Common myeloid progenitor, CD34-positive (primary cell): ENCODE measurements at regions not wholly inside any gene's neighbourhood (a gene's known extent, or its start where the extent isn't known, plus 50 kb on each side); places are given as distances from the start of the nearest gene placed in this dataset.

Source experiments
- CTCF ChIA-PET: fragments of 350-600 bp; sonication (Branson Sonifier 250); formaldehyde crosslinking; loops from one replicate; lab custom pipeline; 2021; ENCODE audit warnings: antibody characterized with exemption; lab: Charles Lee
- POLR2A ChIA-PET: fragments of 350-600 bp; sonication (Branson Sonifier 250); formaldehyde crosslinking; loops from one replicate; lab custom pipeline; 2021; ENCODE audit warnings: antibody characterized with exemption; lab: Charles Lee
- DNase-seq, 3 donors: peaks; one replicate each; pipeline versions ENCODE4 v3.0.0 to v3.0.0-alpha.2; 2013
- H3K27ac ChIP-seq, 2 experiments: 1 replicate in 1 of 2; 2 replicates in 1 of 2; pipeline ENCODE4 v1.7.0; 2013; ENCODE audit warnings: inconsistent platforms in 2 of 2, low read length in 2 of 2, mild to moderate bottlenecking in 2 of 2, low read depth in 1 of 2, moderate library complexity in 1 of 2; ENCODE audit not compliant: severe bottlenecking in 2 of 2, insufficient read depth in 1 of 2, poor library complexity in 1 of 2
- H3K27me3 ChIP-seq, 5 experiments: replicated peaks in 2 of 5; 1 replicate in 3 of 5; 2 replicates in 2 of 5; pipeline versions ENCODE4 v1.6.1 to v1.7.0; 2013; ENCODE audit warnings: low read length in 4 of 5, mild to moderate bottlenecking in 2 of 5, moderate library complexity in 2 of 5, inconsistent platforms in 1 of 5; ENCODE audit not compliant: insufficient read depth in 5 of 5, control insufficient read depth in 4 of 5
- H3K36me3 ChIP-seq, 4 experiments: 1 replicate in 2 of 4; 2 replicates in 2 of 4; pipeline versions ENCODE4 v1.6.1 to v1.7.0; 2013; ENCODE audit warnings: low read length in 3 of 4, control low read depth in 1 of 4, mild to moderate bottlenecking in 1 of 4; ENCODE audit not compliant: control insufficient read depth in 4 of 4, insufficient read depth in 4 of 4
- H3K4me1 ChIP-seq, 4 experiments: 1 replicate in 3 of 4; 2 replicates in 1 of 4; pipeline versions ENCODE4 v1.6.1 to v1.7.1; 2013; ENCODE audit warnings: low read length in 3 of 4, mild to moderate bottlenecking in 3 of 4, control low read depth in 1 of 4, inconsistent platforms in 1 of 4, moderate library complexity in 1 of 4; ENCODE audit not compliant: control insufficient read depth in 4 of 4, insufficient read depth in 4 of 4; ENCODE audit errors: control extremely low read depth in 1 of 4
- H3K4me3 ChIP-seq, 7 experiments: 1 replicate in 4 of 7; 2 replicates in 3 of 7; pipeline versions ENCODE4 v1.5.1 to v1.7.0; 2013; ENCODE audit warnings: mild to moderate bottlenecking in 7 of 7, low read length in 6 of 7, moderate library complexity in 6 of 7, inconsistent platforms in 2 of 7, low read depth in 2 of 7, control low read depth in 1 of 7; ENCODE audit not compliant: insufficient read depth in 4 of 7, control insufficient read depth in 1 of 7; ENCODE audit errors: extremely low read depth in 1 of 7
- H3K9me3 ChIP-seq, 5 experiments: 1 replicate in 4 of 5; 2 replicates in 1 of 5; pipeline versions ENCODE4 v1.6.1 to v1.7.1; 2013; ENCODE audit warnings: low read length in 4 of 5, mild to moderate bottlenecking in 2 of 5, inconsistent platforms in 1 of 5, low read depth in 1 of 5, moderate library complexity in 1 of 5; ENCODE audit not compliant: control insufficient read depth in 4 of 5, insufficient read depth in 2 of 5; ENCODE audit errors: control extremely low read depth in 1 of 5
- WGBS: methylation state at CpG from one replicate; pipeline ENCODE4 v1.1.5; 2013; ENCODE audit not compliant: insufficient coverage; 5-methylcytosine and 5-hydroxymethylcytosine counted together

- no peaks in the 10 kb centered on the region for H3K36me3 ChIP-seq
- no peaks in the 10 kb centered on the region for H3K27me3 ChIP-seq
- ChIA-PET POLR2A (interaction anchor here (0.6 kb wide), 2 partner anchors 21 to 52 kb away, joined by 3 read pairs; no protein-coding TSS in a partner anchor), CTCF (interaction anchor here (1.0 to 2.4 kb wide), 8 partner anchors 9 to 55 kb away, joined by 3 to 7 read pairs (median 3); no protein-coding TSS in a partner anchor)
- H3K4me1 ChIP-seq: peaks cover 35 to 70% (median 44%) of the 10 kb centered on the region in 4 experiments
- H3K4me3 ChIP-seq: peak overlapping the region in 1 of 7 experiments; percentile 20
- peak; percentile 95 to 99 (median 97) for DNase-seq
- H3K9me3 ChIP-seq: no peaks in the 10 kb centered on the region
- 0% methylated on average over 4 of the region's 4 CpGs for WGBS
- peak overlapping the region; percentile 64 to 81 for H3K27ac ChIP-seq
Observed at GRCh38 chr15:69719527-69720240, 267.1 kb downstream of the RPLP1 start.

GRCh38 chr15:69720536-69720935 lies 267.9 kb downstream of the RPLP1 start:
- Histone ChIP-seq H3K36me3 (no peaks in the 10 kb centered on the region), H3K9me3 (no peaks in the 10 kb centered on the region), H3K27ac (no peak overlapping the region), H3K4me1 (peaks cover 35 to 72% (median 45%) of the 10 kb centered on the region in 4 experiments), H3K27me3 (no peaks in the 10 kb centered on the region), H3K4me3 (no peak overlapping the region)
- peak in 2 of 3 donors; percentile 38 to 45 for DNase-seq
- CTCF ChIA-PET: interaction anchor here (0.6 to 2.4 kb wide), 6 partner anchors 8 to 129 kb away, joined by 3 to 7 read pairs (median 3); no protein-coding TSS in a partner anchor
- POLR2A ChIA-PET: no interaction called here
- WGBS: 90% methylated on average over 2 of the region's 3 CpGs

- H3K27me3 ChIP-seq: no peaks in the 10 kb centered on the region
- no peak overlapping the region for H3K27ac ChIP-seq
- H3K36me3 ChIP-seq: no peaks in the 10 kb centered on the region
- peaks cover 34 to 91% (median 56%) of the 10 kb centered on the region in 4 experiments for H3K4me1 ChIP-seq
- ChIA-PET POLR2A (interaction anchor here (1.1 kb wide), 1 partner anchor 37 kb away, joined by 3 read pairs; no protein-coding TSS in a partner anchor), CTCF (interaction anchor here (0.7 to 1.5 kb wide), 8 partner anchors 8 to 148 kb away, joined by 3 to 4 read pairs (median 3); no protein-coding TSS in a partner anchor)
- no peaks in the 10 kb centered on the region for H3K9me3 ChIP-seq
- peak in 2 of 3 donors; percentile 56 to 58 for DNase-seq
- no peak overlapping the region for H3K4me3 ChIP-seq
- whole genome bisulfite sequencing: 0% methylated on average over 4 of the region's 5 CpGs
Observed at GRCh38 chr15:69722924-69723323, 270.3 kb downstream of the RPLP1 start.

GRCh38 chr15:69723404-69724096 lies 270.9 kb downstream of the RPLP1 start:
- Histone ChIP-seq H3K9me3 (no peaks in the 10 kb centered on the region), H3K27ac (no peak overlapping the region), H3K27me3 (no peaks in the 10 kb centered on the region), H3K4me1 (peaks cover 32 to 85% (median 55%) of the 10 kb centered on the region in 4 experiments), H3K36me3 (no peaks in the 10 kb centered on the region), H3K4me3 (no peak overlapping the region)
- no peak for DNase-seq
- POLR2A ChIA-PET: interaction anchor here (1.1 kb wide), 1 partner anchor 37 kb away, joined by 3 read pairs; no protein-coding TSS in a partner anchor
- CTCF ChIA-PET: interaction anchor here (0.7 to 1.5 kb wide), 11 partner anchors 9 to 766 kb away, joined by 3 to 4 read pairs (median 3); no protein-coding TSS in a partner anchor
- WGBS: 91% methylated on average over 7 of the region's 7 CpGs

- no peaks in the 10 kb centered on the region for H3K9me3 ChIP-seq
- no peak overlapping the region for H3K27ac ChIP-seq
- DNase-seq: peak in 1 of 3 donors; percentile 6
- 100% methylated on average over 3 of the region's 3 CpGs for WGBS
- no peaks in the 10 kb centered on the region for H3K36me3 ChIP-seq
- H3K4me1 ChIP-seq: peaks cover 26 to 77% (median 47%) of the 10 kb centered on the region in 4 experiments
- CTCF ChIA-PET: interaction anchor here (0.7 to 1.4 kb wide), 7 partner anchors 10 to 765 kb away, joined by 3 to 4 read pairs (median 3); no protein-coding TSS in a partner anchor
- no peak overlapping the region for H3K4me3 ChIP-seq
- POLR2A ChIA-PET: no interaction called here
- H3K27me3 ChIP-seq: no peaks in the 10 kb centered on the region
Observed at GRCh38 chr15:69724333-69724732, 271.7 kb downstream of the RPLP1 start.

- no peak for DNase-seq
- WGBS: 94% methylated on average over 4 of the region's 4 CpGs
- H3K9me3 ChIP-seq: no peaks in the 10 kb centered on the region
- no peaks in the 10 kb centered on the region for H3K27me3 ChIP-seq
- peaks cover 16 to 68% (median 38%) of the 10 kb centered on the region in 4 experiments for H3K4me1 ChIP-seq
- no peak overlapping the region for H3K4me3 ChIP-seq
- no peak overlapping the region for H3K27ac ChIP-seq
- ChIA-PET POLR2A (no interaction called here), CTCF (interaction anchor here (0.6 to 1.3 kb wide), 2 partner anchors 20 to 25 kb away, joined by 3 to 4 read pairs; no protein-coding TSS in a partner anchor)
- no peaks in the 10 kb centered on the region for H3K36me3 ChIP-seq
Observed at GRCh38 chr15:69725275-69725674, 272.7 kb downstream of the RPLP1 start.
